ENCODE measurements at regions not wholly inside any gene's neighbourhood (a gene's known extent, or its start where the extent isn't known, plus 50 kb on each side); places are given as distances from the start of the nearest gene placed in this dataset.

GRCh38 chr4:59374416-59374815 is 1825.7 kb upstream of the ADGRL3 start:
- Histone ChIP-seq H3K36me3 (no peaks in the 10 kb centered on the region), H3K27me3 (no peaks in the 10 kb centered on the region)
- TF ChIP-seq, protein P1, sequence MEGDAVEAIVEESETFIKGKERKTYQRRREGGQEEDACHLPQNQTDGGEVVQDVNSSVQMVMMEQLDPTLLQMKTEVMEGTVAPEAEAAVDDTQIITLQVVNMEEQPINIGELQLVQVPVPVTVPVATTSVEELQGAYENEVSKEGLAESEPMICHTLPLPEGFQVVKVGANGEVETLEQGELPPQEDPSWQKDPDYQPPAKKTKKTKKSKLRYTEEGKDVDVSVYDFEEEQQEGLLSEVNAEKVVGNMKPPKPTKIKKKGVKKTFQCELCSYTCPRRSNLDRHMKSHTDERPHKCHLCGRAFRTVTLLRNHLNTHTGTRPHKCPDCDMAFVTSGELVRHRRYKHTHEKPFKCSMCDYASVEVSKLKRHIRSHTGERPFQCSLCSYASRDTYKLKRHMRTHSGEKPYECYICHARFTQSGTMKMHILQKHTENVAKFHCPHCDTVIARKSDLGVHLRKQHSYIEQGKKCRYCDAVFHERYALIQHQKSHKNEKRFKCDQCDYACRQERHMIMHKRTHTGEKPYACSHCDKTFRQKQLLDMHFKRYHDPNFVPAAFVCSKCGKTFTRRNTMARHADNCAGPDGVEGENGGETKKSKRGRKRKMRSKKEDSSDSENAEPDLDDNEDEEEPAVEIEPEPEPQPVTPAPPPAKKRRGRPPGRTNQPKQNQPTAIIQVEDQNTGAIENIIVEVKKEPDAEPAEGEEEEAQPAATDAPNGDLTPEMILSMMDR (IDR thresholded peaks at IDR 0.05), result no peak
- no peak for TF ChIP-seq POLR2A (IDR thresholded peaks at IDR 0.05)

DNA sequence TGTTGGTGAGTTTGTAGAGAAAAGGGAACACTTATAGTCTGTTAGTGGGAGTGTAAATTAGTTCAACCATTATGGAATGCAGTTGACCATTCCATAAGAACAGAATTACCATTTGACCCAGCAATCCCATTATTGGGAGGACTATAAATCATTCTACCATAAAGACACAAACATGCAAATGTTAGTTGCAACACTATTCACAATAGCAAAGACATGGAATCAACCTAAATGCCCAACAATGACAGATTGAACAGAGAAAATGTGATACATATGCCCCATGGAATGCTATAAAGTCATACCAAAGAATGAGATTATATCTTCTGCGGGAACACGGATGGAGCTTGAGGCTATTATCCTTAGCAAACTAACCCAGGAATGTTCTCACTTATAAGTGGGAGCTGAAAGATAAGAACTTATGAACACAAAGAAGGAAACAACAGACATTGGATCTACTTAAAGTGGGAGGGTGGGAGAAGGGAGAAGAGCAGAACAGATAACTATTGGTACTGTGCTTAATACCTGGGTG is 1819.2 kb upstream of the ADGRL3 start:
- no peaks in the 10 kb centered on the region for H3K27me3 ChIP-seq
- ATAC-seq (no peak), DNase-seq (no peak)
- no peaks in the 10 kb centered on the region for H3K9me3 ChIP-seq
- 65% methylated on average over 2 of the region's 2 CpGs for WGBS (ENCODE audit: insufficient coverage, low coverage, low lambda C conversion rate, missing lambda C conversion rate)
- TF ChIP-seq, protein P1 (IDR thresholded peaks at IDR 0.05), result no peak
- TF ChIP-seq POLR2A (IDR thresholded peaks at IDR 0.05), result no peak
- H3K27ac ChIP-seq, result no peak overlapping the region
- intact Hi-C loops (cut with DNase I), result no loop called here
- H3K4me1 ChIP-seq, result no peaks in the 10 kb centered on the region
- no peaks in the 10 kb centered on the region for H3K36me3 ChIP-seq
- no peak overlapping the region for H3K4me3 ChIP-seq

More at GRCh38 chr4:59374416-59374815, 1825.7 kb upstream of the ADGRL3 start:
- Histone ChIP-seq H3K27ac (no peak overlapping the region), H3K9me3 (no peaks in the 10 kb centered on the region), H3K4me1 (no peaks in the 10 kb centered on the region), H3K4me3 (no peak overlapping the region)
- intact Hi-C loops (cut with DNase I), result no loop called here
- ATAC-seq, result no peak
- no peak for DNase-seq
- WGBS (ENCODE audit: insufficient coverage, low coverage, low lambda C conversion rate, missing lambda C conversion rate), result 34% methylated on average over 2 of the region's 3 CpGs

DNA sequence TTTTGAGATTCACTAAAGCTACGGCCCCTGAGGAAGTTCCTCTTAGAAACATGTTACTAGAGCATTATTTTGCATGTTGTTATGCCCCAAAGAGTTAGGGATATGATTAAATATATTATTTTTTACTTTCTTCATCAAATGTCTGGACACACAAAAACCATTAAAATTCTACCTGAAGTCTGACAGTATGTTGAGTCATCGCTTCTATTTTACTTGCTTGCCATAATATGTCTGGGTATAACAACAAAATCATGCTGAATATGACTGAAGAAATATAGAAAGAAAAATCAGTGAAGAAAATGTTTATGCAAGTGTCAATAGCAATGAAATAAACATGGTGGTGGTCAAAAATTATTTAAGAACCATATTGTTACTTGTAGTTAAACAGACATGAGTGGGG is 1818.5 kb upstream of the ADGRL3 start:
- intact Hi-C loops (cut with DNase I), result no loop called here

DNA sequence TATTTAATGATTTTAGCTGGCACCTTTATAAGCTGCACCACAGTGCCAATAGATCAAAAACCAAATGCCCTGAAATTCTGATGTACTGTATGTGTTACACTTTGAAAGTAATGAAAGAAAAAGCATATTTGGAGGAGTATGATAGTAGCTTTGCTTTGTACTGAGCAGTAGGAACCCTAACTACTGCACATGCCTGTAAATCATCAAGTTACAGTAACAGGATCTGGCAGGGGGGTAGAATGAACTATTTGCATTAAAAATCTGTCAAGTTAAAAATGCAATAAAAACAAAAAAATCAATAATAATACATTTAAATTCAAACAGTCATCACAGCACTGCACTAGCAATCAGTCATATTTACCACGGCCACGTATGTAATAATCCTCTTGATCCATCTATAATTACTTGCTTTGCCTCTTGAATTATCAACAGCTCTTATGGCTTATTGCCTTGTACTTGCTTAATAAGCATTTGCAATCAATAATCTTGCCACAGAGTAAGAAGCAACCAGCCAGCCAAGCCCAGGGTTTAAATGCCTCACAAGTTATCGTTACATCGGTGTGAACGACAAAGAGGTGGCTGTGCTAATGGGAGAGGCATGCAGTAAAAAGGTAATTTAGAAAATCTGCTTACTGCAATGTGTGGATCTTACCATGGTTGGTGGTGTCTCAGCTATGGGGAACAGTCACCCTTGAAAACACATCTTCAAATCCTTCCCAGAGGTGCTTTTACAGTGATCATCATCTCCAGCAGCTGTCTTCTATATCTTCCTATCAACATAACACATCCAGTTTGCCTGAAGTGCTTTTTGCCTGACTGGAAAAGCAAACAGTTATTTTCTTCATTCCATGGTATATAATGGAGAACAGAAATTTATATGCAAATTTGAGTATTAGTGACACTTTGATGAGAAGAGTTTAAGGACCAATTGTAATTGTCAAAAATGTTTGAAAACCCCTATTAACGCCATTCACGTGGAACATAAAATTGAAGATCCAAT is 1812.1 kb upstream of the ADGRL3 start:
- 79% methylated on average over 7 of the region's 7 CpGs for WGBS (ENCODE audit: insufficient coverage, low coverage, low lambda C conversion rate, missing lambda C conversion rate)
- TF ChIP-seq, protein P1 (IDR thresholded peaks at IDR 0.05), result no peak
- TF ChIP-seq POLR2A (IDR thresholded peaks at IDR 0.05), result no peak

More for the DNA sequence above, 1818.5 kb upstream of the ADGRL3 start:
- H3K4me3 ChIP-seq, result no peak overlapping the region
- no peaks in the 10 kb centered on the region for H3K9me3 ChIP-seq
- H3K36me3 ChIP-seq, result no peaks in the 10 kb centered on the region
- DNase-seq (no peak), ATAC-seq (no peak)
- 57% methylated on average over 2 of the region's 2 CpGs for WGBS (ENCODE audit: insufficient coverage, low coverage, low lambda C conversion rate, missing lambda C conversion rate)
- H3K27ac ChIP-seq, result no peak overlapping the region
- TF ChIP-seq, protein P1 (IDR thresholded peaks at IDR 0.05), result no peak
- no peaks in the 10 kb centered on the region for H3K27me3 ChIP-seq
- no peaks in the 10 kb centered on the region for H3K4me1 ChIP-seq

More for the DNA sequence above, 1812.1 kb upstream of the ADGRL3 start:
- ATAC-seq (no peak), DNase-seq (no peak)
- no peak overlapping the region for H3K4me3 ChIP-seq
- intact Hi-C loops (cut with DNase I), result no loop called here
- H3K9me3 ChIP-seq, result no peaks in the 10 kb centered on the region
- H3K27ac ChIP-seq, result no peak overlapping the region
- no peaks in the 10 kb centered on the region for H3K4me1 ChIP-seq
- no peaks in the 10 kb centered on the region for H3K27me3 ChIP-seq
- H3K36me3 ChIP-seq, result no peaks in the 10 kb centered on the region

Measured in right lobe of liver (tissue), 6 donors.